ENCODE measurements at regions not wholly inside any gene's neighbourhood (a gene's known extent, or its start where the extent isn't known, plus 50 kb on each side); places are given as distances from the start of the nearest gene placed in this dataset.

GRCh38 chr3:72380193-72380592 is 468.1 kb downstream of the SHQ1 start:
- TF ChIP-seq, protein P1, sequence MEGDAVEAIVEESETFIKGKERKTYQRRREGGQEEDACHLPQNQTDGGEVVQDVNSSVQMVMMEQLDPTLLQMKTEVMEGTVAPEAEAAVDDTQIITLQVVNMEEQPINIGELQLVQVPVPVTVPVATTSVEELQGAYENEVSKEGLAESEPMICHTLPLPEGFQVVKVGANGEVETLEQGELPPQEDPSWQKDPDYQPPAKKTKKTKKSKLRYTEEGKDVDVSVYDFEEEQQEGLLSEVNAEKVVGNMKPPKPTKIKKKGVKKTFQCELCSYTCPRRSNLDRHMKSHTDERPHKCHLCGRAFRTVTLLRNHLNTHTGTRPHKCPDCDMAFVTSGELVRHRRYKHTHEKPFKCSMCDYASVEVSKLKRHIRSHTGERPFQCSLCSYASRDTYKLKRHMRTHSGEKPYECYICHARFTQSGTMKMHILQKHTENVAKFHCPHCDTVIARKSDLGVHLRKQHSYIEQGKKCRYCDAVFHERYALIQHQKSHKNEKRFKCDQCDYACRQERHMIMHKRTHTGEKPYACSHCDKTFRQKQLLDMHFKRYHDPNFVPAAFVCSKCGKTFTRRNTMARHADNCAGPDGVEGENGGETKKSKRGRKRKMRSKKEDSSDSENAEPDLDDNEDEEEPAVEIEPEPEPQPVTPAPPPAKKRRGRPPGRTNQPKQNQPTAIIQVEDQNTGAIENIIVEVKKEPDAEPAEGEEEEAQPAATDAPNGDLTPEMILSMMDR (IDR thresholded peaks at IDR 0.05), result no peak
- no peak for TF ChIP-seq POLR2AphosphoS5 (IDR thresholded peaks at IDR 0.05; ENCODE audit: insufficient read depth in 1 of 2, low read depth in 1 of 2)

Measured in vagina (tissue), 2 donors.